ENCODE measurements at regions not wholly inside any gene's neighbourhood (a gene's known extent, or its start where the extent isn't known, plus 50 kb on each side); places are given as distances from the start of the nearest gene placed in this dataset.

DNA sequence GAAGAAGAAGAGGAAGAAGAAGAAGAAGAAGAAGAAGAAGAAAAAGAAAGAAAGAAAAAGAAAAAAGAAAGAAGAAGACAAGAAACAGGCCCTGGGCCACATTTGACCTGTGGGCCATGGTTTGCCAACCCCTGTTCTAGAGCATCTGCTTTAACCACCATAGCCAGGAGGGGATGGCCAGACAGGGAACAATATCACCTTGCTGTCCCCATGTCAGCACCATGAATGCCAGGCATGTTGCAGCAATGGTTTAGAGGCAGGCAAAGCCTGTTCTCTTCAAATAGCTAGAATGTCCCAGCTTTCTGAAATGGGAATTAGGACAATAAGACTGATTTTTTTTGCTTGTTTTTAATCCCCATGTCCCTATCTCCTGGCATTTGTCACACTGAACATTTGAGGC lies 338.6 kb upstream of the PLET1 start:
- DNase-seq, result no peak

- no peak for DNase-seq
Observed at GRCh38 chr11:112599856-112600533, 339.3 kb upstream of the PLET1 start.

DNA sequence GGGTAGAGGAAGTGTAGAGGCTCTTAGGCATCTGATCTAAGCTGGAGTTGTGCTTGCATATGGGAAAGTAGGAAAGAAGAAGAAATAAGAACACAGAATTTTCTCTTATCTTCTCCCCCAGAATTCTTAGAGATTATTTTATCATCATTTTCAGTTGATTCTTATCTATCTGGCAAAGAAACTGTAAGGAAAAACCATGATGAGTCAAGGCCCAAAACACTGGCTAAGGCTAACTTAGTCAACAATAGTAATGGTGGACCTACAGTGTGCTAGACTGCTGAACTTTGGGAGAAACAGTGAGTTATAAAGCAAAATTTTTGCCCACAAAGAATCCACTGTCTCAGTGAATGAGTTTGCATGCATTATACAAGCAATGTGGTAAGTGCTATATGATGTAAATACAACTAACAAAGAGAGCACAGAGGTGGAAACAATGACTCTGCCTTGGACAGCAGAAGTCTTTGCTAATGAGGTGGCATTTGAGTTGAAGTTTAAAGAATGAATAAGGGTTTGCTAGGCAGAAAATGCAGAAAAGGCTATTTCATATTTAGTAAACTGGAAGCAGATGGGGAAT lies 344.5 kb upstream of the PLET1 start:
- no peak for DNase-seq

DNA sequence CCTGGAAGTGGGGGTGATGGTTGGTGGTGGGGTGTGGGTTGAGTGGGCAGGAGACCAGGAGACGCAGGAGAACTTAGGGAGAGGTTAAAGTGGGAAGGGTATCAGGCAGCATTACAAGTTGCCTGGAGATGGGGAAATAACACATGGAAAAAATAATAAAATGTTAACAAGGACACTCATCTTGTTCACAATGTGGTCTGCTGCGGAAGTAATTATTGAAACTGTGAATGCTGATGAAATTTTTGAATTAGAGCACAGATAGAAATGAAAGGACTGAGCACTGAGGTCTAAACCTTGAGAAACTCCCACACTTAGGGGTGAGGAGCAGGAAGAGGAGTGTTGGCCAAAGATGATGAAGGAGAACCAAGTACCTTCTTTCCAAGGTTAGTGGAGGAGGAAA lies 346.0 kb upstream of the PLET1 start:
- no peak for DNase-seq

- DNase-seq, result no peak
Observed at GRCh38 chr11:112608509-112608908, 347.8 kb upstream of the PLET1 start.

DNA sequence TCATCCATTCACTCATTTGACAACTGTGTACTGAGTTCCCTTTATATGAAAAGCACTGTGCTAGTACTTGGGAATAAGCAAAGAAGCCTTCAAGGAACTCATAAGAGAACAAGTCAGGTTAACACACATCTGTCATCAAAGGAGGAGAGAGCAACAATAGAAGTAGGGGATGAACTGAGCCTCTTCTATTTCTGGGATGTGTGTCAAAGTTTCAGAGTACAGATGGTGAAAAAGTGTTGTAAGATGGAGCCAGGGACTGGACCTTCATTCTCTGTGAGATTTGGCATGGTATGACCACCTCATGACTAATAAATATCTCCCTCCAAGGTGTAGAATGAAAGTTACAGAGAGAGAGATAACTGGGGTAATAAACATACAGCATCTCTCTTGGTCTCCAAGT lies 349.8 kb upstream of the PLET1 start:
- no peak for DNase-seq

DNA sequence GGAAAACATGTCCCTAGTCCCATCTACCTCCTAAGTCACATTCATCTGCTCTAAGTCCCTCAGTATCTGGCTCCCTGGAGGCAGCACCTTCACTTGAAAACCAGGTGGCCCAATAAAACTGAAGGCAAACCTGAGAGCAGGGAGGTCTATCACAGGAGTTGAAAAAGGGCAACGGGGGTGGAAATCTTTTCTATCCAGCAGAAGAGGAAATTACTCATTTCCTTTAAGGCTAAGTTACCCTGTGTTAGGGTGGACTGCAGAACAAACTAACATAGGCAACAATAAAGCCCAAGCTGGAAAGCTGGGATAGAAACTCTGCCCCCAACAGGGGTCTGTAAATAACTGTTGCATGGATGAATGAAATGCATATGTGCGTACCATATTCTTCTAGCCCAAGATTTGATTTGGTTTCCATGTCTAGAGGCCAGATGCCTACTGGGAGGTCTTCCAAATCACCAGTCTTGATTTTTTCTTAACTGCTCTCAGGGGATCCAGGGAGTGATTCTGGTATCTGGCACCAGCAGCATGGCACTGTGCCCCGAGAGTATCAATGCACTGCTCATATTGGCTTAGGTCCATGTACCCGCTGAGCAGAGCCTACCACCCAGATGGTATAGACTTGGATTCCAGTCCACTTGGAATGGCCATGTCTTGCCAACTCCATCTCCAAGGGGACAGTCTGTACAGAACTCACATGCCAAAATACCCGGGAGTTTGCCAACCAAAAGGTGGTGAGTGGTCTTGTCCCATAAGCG lies 350.0 kb upstream of the NCAM1 start:
- DNase-seq, result no peak

- no peak for DNase-seq
Observed at GRCh38 chr11:112611771-112612170, 349.4 kb upstream of the NCAM1 start.

DNA sequence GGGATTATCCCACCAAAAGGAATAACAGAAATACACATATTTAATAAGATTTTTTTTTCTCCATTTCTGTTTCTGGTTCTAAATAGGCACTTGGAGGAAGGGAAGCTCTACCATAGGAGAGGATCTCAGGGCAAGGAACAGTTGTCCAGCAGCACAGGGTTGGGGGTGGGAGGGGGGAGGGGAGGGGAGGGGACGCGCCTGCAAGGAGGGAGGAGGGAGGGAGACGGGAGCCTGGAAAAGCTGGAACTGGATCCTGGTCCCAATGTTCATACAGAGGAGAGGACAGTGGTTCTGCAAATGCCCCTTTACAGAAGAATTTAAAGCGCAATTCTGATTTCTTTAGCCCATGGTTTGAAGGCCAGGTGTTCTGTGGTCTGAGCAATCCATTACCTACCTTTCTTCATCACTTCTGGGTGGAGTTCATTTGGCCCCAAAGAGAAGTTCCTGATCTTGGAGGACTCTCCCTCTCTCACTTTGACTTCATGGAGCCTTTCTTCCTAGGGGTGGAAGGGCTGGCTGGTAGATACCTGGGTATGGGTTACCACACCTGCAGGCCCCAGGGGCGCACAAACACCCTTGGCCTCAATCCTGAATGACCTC lies 348.9 kb upstream of the NCAM1 start:
- DNase-seq, result no peak

- DNase-seq, result no peak
Observed at GRCh38 chr11:112613051-112613972, 347.9 kb upstream of the NCAM1 start.

- DNase-seq, result no peak
Observed at GRCh38 chr11:112614605-112615004, 346.6 kb upstream of the NCAM1 start.

- no peak for DNase-seq
Observed at GRCh38 chr11:112615238-112615637, 346.0 kb upstream of the NCAM1 start.

- no peak for DNase-seq
Observed at GRCh38 chr11:112615891-112616290, 345.3 kb upstream of the NCAM1 start.

DNA sequence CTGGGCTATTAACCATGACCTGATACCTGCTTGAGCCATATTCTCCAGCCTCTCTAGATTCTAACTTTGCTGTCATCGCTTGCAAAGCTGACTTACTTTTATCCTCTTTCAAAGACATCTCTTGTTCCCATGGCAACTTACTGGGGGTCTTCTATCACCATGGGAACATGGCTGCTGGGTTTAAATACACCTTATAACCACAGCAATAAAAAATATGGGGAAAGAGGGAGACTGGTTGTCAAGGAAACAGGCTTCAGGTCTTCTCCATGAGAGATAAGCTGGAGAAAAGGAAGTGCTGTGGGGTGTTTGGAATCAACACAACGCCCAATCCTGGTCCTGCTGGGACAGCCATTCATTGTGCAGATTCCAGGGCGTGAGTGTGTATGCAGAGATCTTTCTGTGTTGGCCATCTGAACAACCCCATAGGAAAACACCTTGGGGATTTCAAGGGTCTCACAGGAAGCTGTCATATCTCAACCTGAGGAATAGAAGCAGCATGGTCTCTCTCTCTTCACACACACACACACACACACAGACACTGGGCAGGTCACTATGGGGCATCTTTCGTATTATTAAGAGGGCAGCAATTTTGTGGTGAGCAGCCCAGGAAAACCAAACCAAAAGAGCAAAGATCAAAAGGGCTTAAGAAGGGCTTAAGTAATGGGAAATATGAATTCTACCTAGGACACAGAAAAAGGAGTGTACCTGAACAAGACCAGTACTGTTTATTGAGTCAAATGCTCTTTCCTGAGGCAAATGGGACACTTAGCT lies 344.7 kb upstream of the NCAM1 start:
- no peak for DNase-seq

- DNase-seq, result no peak
Observed at GRCh38 chr11:112617098-112617425, 344.2 kb upstream of the NCAM1 start.

- DNase-seq, result no peak
Observed at GRCh38 chr11:112617977-112618826, 343.0 kb upstream of the NCAM1 start.

- DNase-seq, result no peak
Observed at GRCh38 chr11:112619106-112619505, 342.1 kb upstream of the NCAM1 start.

DNA sequence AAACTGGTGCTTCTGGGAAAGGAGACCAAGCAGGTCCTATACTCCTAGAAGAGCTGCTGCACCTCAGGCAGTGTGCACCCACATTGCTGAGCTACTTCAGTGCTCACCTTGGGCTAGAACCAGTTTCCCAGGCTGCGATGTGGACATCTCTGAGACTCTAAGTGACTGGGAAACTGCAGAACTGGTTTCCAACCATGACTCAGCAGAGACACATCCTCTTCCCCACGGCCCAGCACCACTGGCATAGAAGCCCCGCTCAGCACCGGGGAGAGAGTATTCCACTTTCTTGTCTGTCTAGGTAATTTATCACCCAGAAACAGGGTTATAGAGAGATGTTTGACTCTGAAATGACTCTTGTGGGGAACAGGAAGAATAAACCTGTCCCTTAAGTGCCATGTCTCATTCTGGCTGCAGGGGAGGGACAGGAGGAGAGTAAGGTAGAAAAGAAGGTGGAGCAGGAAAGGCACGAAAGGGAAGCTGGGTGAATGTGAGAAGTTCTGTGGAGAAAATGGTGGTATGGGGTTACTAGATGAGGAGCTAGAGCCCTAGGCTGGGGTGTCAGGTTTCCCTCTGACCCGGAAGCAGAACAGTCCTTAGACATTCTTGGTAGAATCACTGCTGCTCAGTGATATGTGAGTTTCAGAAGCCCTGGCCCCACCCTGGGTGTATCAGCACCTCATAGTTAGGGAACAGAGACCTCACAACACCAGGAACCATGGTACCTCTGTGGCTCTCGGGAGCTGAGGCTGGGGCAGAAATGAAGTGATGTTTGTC lies 340.4 kb upstream of the NCAM1 start:
- DNase-seq, result no peak

- no peak for DNase-seq
Observed at GRCh38 chr11:112623057-112623456, 338.2 kb upstream of the NCAM1 start.

DNA sequence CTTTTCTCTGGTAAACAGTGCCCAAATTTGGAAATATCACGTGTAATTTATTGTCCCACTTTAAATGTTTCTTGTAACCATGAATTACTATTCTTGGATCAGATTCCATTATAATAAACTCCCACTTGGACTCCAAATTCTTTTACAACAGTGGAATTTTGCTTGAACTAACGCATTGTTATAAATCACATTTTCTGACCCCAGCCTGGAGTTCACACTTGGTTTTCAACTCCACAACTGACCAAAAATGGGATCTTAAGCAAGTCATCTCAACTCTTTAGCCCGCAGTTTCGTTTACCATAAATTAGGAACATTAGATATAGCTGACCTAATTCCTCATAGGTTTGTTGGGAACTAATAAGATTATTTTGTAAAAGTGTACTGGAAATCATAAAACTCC lies 336.8 kb upstream of the NCAM1 start:
- DNase-seq, result no peak

Data from activated effector memory CD4-positive, alpha-beta T cell treated with anti-CD3 and anti-CD28 coated beads, Interleukin-2, amount 50 U/mL, for 16 hours (primary cell).